HCT116 (cell line): ENCODE measurements at regions not wholly inside any gene's neighbourhood (a gene's known extent, or its start where the extent isn't known, plus 50 kb on each side); places are given as distances from the start of the nearest gene placed in this dataset.
A peak's percentile ranks its signal among the peaks of the same experiment; 100 is the strongest.

ENCODE experiments used
- ATAC-seq: fragments of 200-7000 bp; cut with Tn5 transposase; 2 replicates; pipeline ENCODE4 v1.9.1; 2020; ENCODE audit warnings: mild to moderate bottlenecking, moderate library complexity
- BruUV-seq: library from RNA; stranded (reverse); fragments of 400-500 nt; replicated peaks from 2 replicates; lab custom pipeline; 2021; lab: Mats Ljungman, UMichigan
- CTCF ChIA-PET: fragments of 300-600 bp; sonication (Branson Sonifier 250); formaldehyde crosslinking; loops from one replicate; lab custom pipeline; 2021; ENCODE audit warnings: antibody characterized with exemption; lab: Charles Lee
- POLR2A ChIA-PET: fragments of 300-600, 350-600 bp; sonication (Branson Sonifier 250); formaldehyde crosslinking; loops from one replicate; lab custom pipeline; 2021; ENCODE audit warnings: antibody characterized with exemption; lab: Charles Lee
- RAD21 ChIA-PET, 2 experiments: fragments of 300-600 bp; sonication (Branson Sonifier 250); formaldehyde crosslinking; loops; one replicate each; lab custom pipeline; 2023; ENCODE audit warnings: low total read pairs in 2 of 2; ENCODE audit not compliant: uncharacterized antibody in 2 of 2, unreplicated experiment in 2 of 2, low non-redundant PET in 1 of 2; lab: Charles Lee
- DNase-seq: peaks from one replicate; pipeline ENCODE4 v3.0.0-alpha.2; 2010; ENCODE audit warnings: low read depth, low spot score
- H2AFZ ChIP-seq: fragments of 200-600 bp; shearing (Covaris generic), sonication (generic); 2 replicates; pipeline ENCODE4 v1.6.1; 2017; ENCODE audit warnings: low read depth, mixed run types, mixed read lengths, antibody characterized with exemption, low read length; ENCODE audit not compliant: poor library complexity, severe bottlenecking
- H3K27ac ChIP-seq: 2 replicates; pipeline ENCODE4 v1.5.1; 2012; ENCODE audit warnings: low read depth, low read length
- H3K27me3 ChIP-seq: fragments of 200-600 bp; sonication (generic); 2 replicates; pipeline ENCODE4 v1.6.1; 2016; ENCODE audit warnings: mixed run types, low read length, mixed read lengths; ENCODE audit not compliant: insufficient read depth
- H3K36me3 ChIP-seq, 2 experiments: fragments of 200-500 bp in 1 of 2; fragments of 200-600 bp in 1 of 2; sonication (Bioruptor generic) in 1 of 2; sonication (generic) in 1 of 2; 2 replicates each; pipeline versions ENCODE4 v1.5.1 to v1.6.1; 2014 to 2016; ENCODE audit warnings: low read length in 2 of 2, inconsistent platforms in 1 of 2, mixed read lengths in 1 of 2, mixed run types in 1 of 2; ENCODE audit not compliant: insufficient read depth in 2 of 2, control insufficient read depth in 1 of 2
- H3K4me1 ChIP-seq, 2 experiments: fragments of 200-600 bp in 1 of 2; sonication (generic) in 1 of 2; 2 replicates each; pipeline versions ENCODE4 v1.5.1 to v1.6.1; 2012 to 2017; ENCODE audit warnings: low read length in 2 of 2, inconsistent platforms in 1 of 2, mild to moderate bottlenecking in 1 of 2, mixed read lengths in 1 of 2, mixed run types in 1 of 2, moderate library complexity in 1 of 2; ENCODE audit not compliant: insufficient read depth in 2 of 2, control insufficient read depth in 1 of 2
- H3K4me2 ChIP-seq: fragments of 200-600 bp; sonication (generic); 2 replicates; pipeline ENCODE4 v1.6.1; 2017; ENCODE audit warnings: mixed run types, low read length, mixed read lengths
- H3K4me3 ChIP-seq, 2 experiments: fragments of 200-600 bp in 1 of 2; sonication (generic) in 1 of 2; replicated peaks in 1 of 2; 2 replicates each; pipeline ENCODE4 v1.5.1; 2011 to 2016; ENCODE audit warnings: low read length in 2 of 2, control low read depth in 1 of 2, low read depth in 1 of 2, mild to moderate bottlenecking in 1 of 2, mixed read lengths in 1 of 2, mixed run types in 1 of 2
- H3K79me2 ChIP-seq: fragments of 200-600 bp; sonication (generic); 2 replicates; pipeline ENCODE4 v1.6.1; 2017; ENCODE audit warnings: mild to moderate bottlenecking, mixed run types, low read length, moderate library complexity, mixed read lengths; ENCODE audit not compliant: insufficient read depth
- H3K9ac ChIP-seq: fragments of 200-600 bp; sonication (generic); 2 replicates; pipeline ENCODE4 v1.6.1; 2016; ENCODE audit warnings: low read length, mixed read lengths
- H3K9me2 ChIP-seq: fragments of 200-600 bp; sonication (generic), shearing (Covaris generic); 2 replicates; pipeline ENCODE4 v1.6.1; 2017; ENCODE audit warnings: mixed run types, mild to moderate bottlenecking, moderate library complexity; ENCODE audit not compliant: insufficient read depth
- H3K9me3 ChIP-seq, 2 experiments: fragments of 200-500 bp in 1 of 2; fragments of 200-600 bp in 1 of 2; sonication (Bioruptor generic) in 1 of 2; sonication (generic) in 1 of 2; 2 replicates each; pipeline ENCODE4 v1.6.1; 2014 to 2017; ENCODE audit warnings: low read length in 2 of 2, mixed read lengths in 2 of 2, inconsistent platforms in 1 of 2, low read depth in 1 of 2, mild to moderate bottlenecking in 1 of 2, mixed run types in 1 of 2, moderate library complexity in 1 of 2; ENCODE audit not compliant: control insufficient read depth in 1 of 2, insufficient read depth in 1 of 2
- H4K20me1 ChIP-seq: fragments of 200-600 bp; sonication (generic), shearing (Covaris generic); 2 replicates; pipeline ENCODE4 v1.6.1; 2017; ENCODE audit warnings: mixed run types, mild to moderate bottlenecking, moderate library complexity; ENCODE audit not compliant: insufficient read depth
- CTCF ChIP-seq, 3 experiments: fragments of 200-600 bp in 1 of 3; sonication (generic) in 1 of 3; IDR thresholded peaks in 2 of 3; conservative IDR thresholded peaks in 1 of 3; 2 replicates each; pipeline ENCODE4 v1.5.1; 2012 to 2017; ENCODE audit warnings: low read depth in 2 of 3, low read length in 2 of 3, antibody characterized with exemption in 1 of 3, borderline replicate concordance in 1 of 3, control low read depth in 1 of 3, mild to moderate bottlenecking in 1 of 3, mixed read lengths in 1 of 3, mixed run types in 1 of 3, moderate library complexity in 1 of 3; ENCODE audit not compliant: insufficient read depth in 1 of 3
- EGR1 ChIP-seq: IDR thresholded peaks from 2 replicates; pipeline ENCODE4 v1.6.1; 2012; ENCODE audit warnings: low read depth
- ELF1 ChIP-seq: IDR thresholded peaks from 2 replicates; pipeline ENCODE4 v1.6.1; 2012; ENCODE audit warnings: low read depth, borderline replicate concordance
- RAD21 ChIP-seq: IDR thresholded peaks from 2 replicates; pipeline ENCODE4 v1.6.1; 2012; ENCODE audit warnings: low read depth, mild to moderate bottlenecking
- SIN3A ChIP-seq: IDR thresholded peaks from 2 replicates; pipeline ENCODE4 v1.6.1; 2012; ENCODE audit warnings: low read depth
- intact Hi-C: fragments of 100-400 bp; cut with micrococcal nuclease; formaldehyde crosslinking; loops from 2 replicates; pipeline ENCODE4 v1.10.0; 2022

- RAD21 ChIA-PET: no interaction called here
Observed at GRCh38 chr22:22744412-22745224, 100.2 kb downstream of the GGTLC2 start.

GRCh38 chr22:22745225-22746060 is 101.0 kb downstream of the GGTLC2 start:
- Histone ChIP-seq H3K9ac (no peak overlapping the region), H3K27ac (no peak overlapping the region), H2AFZ (no peak overlapping the region), H3K27me3 (peaks cover 36% of the 10 kb centered on the region), H3K4me2 (no peak overlapping the region), H3K9me2 (no peaks in the 10 kb centered on the region), H3K4me3 (no peak overlapping the region), H4K20me1 (no peaks in the 10 kb centered on the region; the same call in 1 of the 2 replicates), H3K79me2 (no peaks in the 10 kb centered on the region), H3K4me1 (no peaks in the 10 kb centered on the region), H3K36me3 (no peaks in the 10 kb centered on the region), H3K9me3 (no peaks in the 10 kb centered on the region)
- intact Hi-C loops: loop anchor here (10.0 kb wide), 1 partner anchor 281 kb away; no protein-coding TSS in a partner anchor
- TF ChIP-seq RAD21: peak; percentile 32; the same call in 1 of the 2 replicates
- TF ChIP-seq CTCF (IDR thresholded peaks at IDR 0.05 in 2 of 3, conservative IDR thresholded peaks at IDR 0.05 in 1 of 3; ENCODE audit: borderline replicate concordance in 1 of 3, insufficient read depth in 1 of 3, low read depth in 2 of 3, low read length in 2 of 3): peak; percentile 31 to 85 (median 73); a peak in 4 of 6 replicates
- no peak for TF ChIP-seq ELF1
- DNase-seq: no peak
- peak; percentile 86 for ATAC-seq
- ChIA-PET CTCF (interaction anchor here (0.8 to 2.2 kb wide), 34 partner anchors 9 to 323 kb away, joined by 3 to 32 read pairs (median 5); no protein-coding TSS in a partner anchor), POLR2A (interaction anchor here (0.6 kb wide), 1 partner anchor 63 kb away, joined by 4 read pairs; no protein-coding TSS in a partner anchor), RAD21 (no interaction called here)
- no TSS peak for BruUV-seq

More at GRCh38 chr22:22744412-22745224, 100.2 kb downstream of the GGTLC2 start:
- Histone ChIP-seq H3K9me2 (no peaks in the 10 kb centered on the region), H3K4me1 (no peaks in the 10 kb centered on the region), H3K4me3 (no peak overlapping the region), H3K79me2 (no peaks in the 10 kb centered on the region), H3K4me2 (no peak overlapping the region), H3K9ac (no peak overlapping the region), H3K36me3 (no peaks in the 10 kb centered on the region), H3K27me3 (peaks cover 42% of the 10 kb centered on the region), H3K9me3 (no peaks in the 10 kb centered on the region), H3K27ac (no peak overlapping the region), H2AFZ (no peak overlapping the region), H4K20me1 (no peaks in the 10 kb centered on the region; the same call in 1 of the 2 replicates)
- TF ChIP-seq RAD21 (no peak), SIN3A (no peak), EGR1 (no peak)
- CTCF ChIA-PET: interaction anchor here (0.9 to 2.2 kb wide), 19 partner anchors 9 to 322 kb away, joined by 3 to 32 read pairs (median 6); no protein-coding TSS in a partner anchor
- POLR2A ChIA-PET: no interaction called here
- ATAC-seq (no peak), DNase-seq (no peak)
- BruUV-seq: no TSS peak
- intact Hi-C loops: loop anchor here (10.0 kb wide), 1 partner anchor 280 kb away; no protein-coding TSS in a partner anchor
